ENCODE measurements at regions not wholly inside any gene's neighbourhood (a gene's known extent, or its start where the extent isn't known, plus 50 kb on each side); places are given as distances from the start of the nearest gene placed in this dataset.

- DNase-seq = no peak
Observed at GRCh38 chr21:16870103-16870502, 642.7 kb upstream of the CXADR start.

DNA sequence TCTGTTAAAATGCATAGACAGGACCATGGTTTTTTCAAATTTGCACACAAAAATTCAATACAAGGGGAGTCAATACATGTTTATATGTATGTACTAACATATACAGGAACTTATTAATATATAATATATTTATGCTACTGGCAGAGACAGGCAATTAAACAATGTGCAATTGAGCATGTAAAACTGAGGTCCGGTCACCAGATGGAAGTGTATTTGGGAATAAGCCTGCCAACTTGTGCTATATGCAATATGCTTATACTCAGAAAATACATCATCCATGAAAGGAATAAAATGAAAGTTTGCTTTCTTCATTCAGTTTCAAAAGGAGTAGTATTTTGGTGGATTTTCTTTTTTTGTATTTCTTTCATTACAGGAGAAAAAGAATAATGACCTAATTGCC lies 640.2 kb upstream of the CXADR start:
- no peak for DNase-seq

- DNase-seq = no peak
Observed at GRCh38 chr21:16873176-16873575, 639.7 kb upstream of the CXADR start.

DNA sequence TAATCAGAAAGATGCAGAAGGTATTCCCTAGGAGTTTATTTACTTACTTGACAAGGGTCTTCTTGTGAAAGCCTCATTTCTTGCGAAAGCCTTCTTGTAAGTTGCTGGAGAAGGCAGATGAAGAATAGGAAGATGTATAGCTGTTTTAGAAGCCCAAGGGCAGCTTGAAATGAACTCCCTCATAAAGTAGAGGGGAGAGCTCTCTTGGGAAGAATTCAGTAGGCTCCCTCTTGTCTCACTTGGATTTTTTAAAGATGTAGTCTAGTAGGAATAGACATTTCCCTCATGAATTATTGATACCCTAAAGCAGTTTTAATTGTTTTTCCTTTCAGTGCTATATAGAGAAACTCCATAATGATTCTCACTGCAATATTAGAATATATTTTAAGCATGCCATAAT lies 639.2 kb upstream of the CXADR start:
- DNase-seq = no peak

DNA sequence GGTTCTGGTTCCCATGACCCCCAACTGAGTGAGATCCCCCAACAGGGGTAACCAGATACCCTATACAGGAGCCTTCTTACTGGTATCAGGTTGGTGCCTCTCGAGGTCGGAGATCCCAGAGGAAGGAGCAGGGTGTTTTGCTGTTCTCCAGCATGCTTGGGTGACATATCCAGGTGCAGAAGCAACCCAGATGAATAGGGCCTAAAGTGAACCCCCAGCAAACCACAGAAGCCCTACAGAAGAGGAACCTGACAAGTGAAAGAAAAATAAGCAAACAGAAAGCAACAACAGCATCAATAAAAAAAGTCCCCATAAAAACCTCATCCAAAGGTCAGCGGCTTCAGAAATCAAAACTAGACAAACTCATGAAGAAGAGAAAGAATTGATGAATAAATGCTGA lies 633.4 kb upstream of the CXADR start:
- no peak for DNase-seq

- DNase-seq = no peak
Observed at GRCh38 chr21:16891821-16892220, 621.0 kb upstream of the CXADR start.

DNA sequence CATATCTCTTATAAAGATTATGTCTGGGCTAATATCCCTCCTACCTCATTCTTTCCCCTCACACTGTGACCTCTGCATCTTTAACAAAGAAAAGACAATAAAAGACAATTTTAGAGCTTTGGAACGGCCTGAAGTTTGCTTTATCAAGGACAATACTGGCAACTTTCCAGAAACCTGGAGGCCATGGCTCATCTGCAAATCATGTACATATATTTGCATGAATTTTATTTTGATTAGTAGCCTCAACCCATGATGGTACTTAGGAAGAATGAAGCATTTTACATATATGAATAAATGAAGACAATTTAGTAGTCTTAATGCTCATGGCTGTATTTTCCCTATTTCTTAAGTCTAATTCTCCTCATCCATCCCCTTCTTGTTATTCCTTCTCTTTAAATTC lies 612.2 kb upstream of the CXADR start:
- no peak for DNase-seq

DNA sequence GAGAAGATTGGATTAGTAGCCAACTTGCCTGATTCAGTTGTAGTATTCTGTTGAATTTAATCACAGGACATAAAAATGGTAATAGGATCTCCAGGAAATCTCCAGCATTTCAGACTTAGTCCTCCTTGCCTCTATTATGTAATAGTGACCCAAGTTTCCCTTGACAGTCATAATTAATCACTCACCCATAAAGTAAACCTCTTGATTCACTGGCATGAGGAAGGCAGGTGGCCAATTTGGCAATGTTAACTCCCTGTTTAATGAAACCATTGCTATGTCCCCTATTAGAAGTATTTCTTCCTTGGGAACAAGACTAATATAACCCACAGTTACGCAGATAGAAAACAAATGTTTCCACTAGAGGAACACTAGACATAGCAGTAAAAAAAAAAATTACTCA lies 604.8 kb upstream of the CXADR start:
- DNase-seq = no peak

- no peak for DNase-seq
Observed at GRCh38 chr21:16910435-16911165, 602.2 kb upstream of the CXADR start.

- no peak for DNase-seq
Observed at GRCh38 chr21:16911166-16911607, 601.7 kb upstream of the CXADR start.

DNA sequence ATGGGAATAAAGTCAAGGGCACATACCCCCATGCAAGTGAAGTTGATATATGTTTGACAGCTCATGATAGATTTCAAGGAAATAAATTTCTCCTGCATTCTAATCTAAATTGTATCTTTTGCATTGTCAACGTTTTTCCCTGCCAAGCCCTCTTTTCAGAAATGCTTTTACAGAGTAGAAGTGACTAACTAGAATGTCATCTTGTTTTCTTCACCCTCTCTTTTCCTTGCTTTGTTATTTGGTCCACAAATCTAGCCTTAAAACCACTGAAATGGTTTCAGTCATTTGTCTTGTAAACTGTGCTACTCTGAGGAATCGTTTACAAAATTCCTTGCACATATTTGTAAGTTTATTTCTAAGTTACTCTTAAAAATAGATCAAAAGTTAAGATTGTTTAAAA lies 600.8 kb upstream of the CXADR start:
- no peak for DNase-seq

- DNase-seq = no peak
Observed at GRCh38 chr21:16913010-16913409, 599.8 kb upstream of the CXADR start.

DNA sequence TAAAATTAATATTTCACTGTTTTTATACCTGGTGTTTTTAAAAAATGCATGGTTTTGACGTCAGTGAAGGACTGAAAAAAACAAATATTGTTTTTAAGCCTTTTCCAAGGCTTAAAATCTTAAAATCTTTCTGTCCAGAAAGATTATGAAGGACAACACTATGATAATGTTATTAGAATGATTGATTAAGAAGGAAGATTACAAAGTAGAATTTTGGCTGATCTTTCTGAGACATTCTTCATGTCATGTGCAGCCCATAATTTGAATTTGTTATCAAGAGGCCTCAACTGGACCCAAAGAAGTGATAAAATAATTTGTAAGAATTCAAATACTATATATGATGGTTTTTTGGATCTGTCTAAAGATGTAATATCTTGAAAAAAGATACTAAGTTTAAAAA lies 584.4 kb upstream of the CXADR start:
- DNase-seq = no peak

DNA sequence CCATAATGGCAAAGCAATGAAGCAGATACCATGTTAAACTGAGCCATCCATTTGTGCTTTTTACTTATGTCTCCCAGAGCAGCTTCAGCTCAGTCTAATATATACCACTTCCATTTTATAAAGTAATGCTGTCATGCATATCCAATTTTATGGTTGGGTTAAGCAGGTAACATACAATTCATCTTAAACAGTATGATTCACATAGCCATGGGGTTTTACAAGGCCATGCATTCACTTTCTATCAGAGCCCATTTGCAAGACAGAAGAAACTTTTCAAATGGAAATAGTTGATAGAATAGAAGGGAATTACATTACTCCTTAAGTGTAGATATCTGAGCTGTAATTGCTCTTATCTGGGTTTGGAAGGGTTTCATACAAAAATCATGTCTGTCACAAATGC lies 580.5 kb upstream of the CXADR start:
- no peak for DNase-seq

GRCh38 chr21:16942703-16943102 lies 570.1 kb upstream of the CXADR start:
- no peak for DNase-seq

DNA sequence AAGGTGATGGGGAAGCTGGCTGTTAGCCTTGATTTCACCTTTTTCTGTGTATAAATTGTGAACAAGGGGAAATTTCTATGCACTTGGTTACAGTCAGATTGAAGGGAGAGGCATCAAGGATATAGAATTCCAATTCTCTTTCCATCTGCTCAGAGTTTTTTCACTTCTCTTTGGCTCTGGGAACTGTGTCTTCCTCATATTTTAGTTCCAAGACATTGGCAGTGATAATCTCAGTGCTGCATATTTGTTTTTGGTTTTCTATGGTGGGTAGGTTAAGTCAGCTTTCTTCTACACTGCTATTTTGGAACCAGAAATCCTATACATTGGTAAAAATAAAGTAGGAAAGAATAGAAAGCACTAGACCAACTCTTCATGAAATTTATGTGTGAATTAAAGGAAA lies 569.6 kb upstream of the CXADR start:
- DNase-seq = no peak

DNA sequence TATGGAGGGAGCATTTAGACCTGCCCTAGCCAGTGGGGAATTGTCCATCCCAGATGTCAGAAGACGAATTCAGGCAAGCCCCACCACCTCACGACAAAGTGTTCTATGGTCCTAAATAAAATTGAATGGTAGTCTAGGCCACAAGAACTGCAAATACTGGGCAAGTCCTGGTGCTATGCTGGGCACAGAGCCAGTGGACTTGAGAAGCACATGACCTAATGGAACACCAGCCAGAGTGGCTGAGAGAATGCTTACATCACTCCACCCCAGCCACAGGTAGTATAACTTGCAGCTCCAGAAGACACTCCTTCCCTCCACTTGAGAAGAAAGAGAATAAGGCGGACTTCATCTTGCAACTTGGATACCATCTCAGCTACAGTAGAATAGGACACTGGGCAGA lies 567.3 kb upstream of the CXADR start:
- no peak for DNase-seq

DNA sequence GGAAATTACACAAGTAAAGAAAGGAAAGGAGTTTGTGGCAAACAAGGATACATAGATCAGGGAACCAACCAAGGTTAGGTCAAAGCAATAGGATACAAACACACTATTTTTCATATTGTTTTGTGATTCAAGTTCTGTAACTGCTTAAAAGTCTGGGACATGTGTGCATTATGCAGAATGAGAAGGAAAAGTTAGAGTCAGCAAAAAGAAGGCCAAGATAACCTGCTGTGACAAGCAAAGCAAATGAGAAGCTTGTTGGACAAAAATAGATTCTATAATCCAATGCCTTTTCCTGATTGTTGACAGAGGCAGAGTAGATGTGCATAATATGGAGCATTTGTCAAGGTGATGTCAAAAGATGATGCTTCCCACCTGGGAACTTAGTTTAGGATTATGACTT lies 556.0 kb upstream of the CXADR start:
- DNase-seq = no peak

GRCh38 chr21:16965424-16965823 lies 547.4 kb upstream of the CXADR start:
- no peak for DNase-seq

GRCh38 chr21:16968436-16968835 lies 544.4 kb upstream of the CXADR start:
- DNase-seq = no peak

DNA sequence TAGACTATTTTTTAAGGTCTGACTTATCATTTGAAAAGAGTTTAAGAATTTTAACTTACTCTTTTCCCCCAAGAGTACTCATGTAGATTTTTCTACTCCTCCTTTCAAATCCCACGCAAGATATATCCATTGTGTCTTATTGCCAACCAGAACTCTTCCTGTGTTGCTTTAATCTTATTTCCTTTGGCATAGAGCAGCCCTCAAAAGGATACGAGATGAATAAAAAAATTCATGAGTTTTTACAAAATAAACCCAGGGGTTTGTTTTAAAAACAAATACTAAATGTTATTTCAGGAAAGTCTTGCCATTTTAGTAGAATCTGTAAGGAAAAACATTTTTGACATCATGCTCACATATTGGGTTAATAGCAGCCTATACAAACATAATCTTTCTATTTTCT lies 543.2 kb upstream of the CXADR start:
- DNase-seq = no peak

- no peak for DNase-seq
Observed at GRCh38 chr21:16974060-16974459, 538.8 kb upstream of the CXADR start.

DNA sequence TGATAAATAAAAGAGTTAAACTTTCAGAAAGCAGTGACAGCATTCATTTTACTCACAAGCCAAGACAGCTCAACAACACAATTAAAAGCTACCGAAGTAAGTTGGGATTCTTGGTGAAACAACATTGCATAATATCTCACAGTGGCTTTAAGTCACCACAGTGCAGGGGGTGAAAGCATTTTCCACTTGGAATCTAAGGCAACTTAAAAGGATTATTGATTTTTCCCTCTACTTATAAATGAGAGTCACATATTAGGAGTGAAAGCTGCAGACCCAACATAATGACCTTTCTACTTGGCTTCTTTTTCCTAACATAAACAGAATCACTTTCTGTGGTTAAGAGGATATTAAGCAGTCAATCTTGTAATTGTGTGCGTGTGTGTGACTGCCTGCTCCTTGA lies 536.6 kb upstream of the CXADR start:
- DNase-seq = no peak

- no peak for DNase-seq
Observed at GRCh38 chr21:16978309-16978895, 534.4 kb upstream of the CXADR start.

DNA sequence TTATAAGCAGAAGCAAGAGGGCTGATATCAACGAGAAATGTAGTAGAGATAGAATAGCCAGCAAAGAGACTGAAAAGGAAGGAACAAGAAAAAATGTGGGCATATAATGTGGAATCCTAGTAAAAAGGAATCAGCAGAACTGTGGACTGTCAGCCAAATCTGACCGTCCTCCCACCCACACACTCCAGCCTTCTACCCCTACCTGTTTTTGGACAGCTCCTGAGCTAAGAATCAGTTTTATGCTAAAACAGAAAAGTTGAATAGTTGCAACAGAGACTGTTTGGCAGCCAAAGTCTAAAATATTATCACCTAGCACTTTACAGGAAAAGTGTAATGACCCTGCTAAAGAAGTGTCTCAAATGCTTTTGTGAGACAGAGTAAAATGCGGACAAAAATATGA lies 533.3 kb upstream of the CXADR start:
- no peak for DNase-seq
